B cell (primary cell): ENCODE measurements at regions not wholly inside any gene's neighbourhood (a gene's known extent, or its start where the extent isn't known, plus 50 kb on each side); places are given as distances from the start of the nearest gene placed in this dataset.

Source experiments
- ATAC-seq: fragments of 200-7000 bp; cut with Tn5 transposase; one replicate; pipeline ENCODE4 v1.10.0; 2021; ENCODE audit warnings: low read depth, mild to moderate bottlenecking, moderate number of reproducible peaks, moderate library complexity
- CTCF ChIA-PET: fragments of 350-600 bp; sonication (Branson Sonifier 250); formaldehyde crosslinking; loops from one replicate; lab custom pipeline; 2021; ENCODE audit warnings: antibody characterized with exemption, inconsistent platforms; lab: Charles Lee
- POLR2A ChIA-PET: fragments of 350-600 bp; sonication (Branson Sonifier 250); formaldehyde crosslinking; loops from one replicate; lab custom pipeline; 2021; ENCODE audit warnings: antibody characterized with exemption; lab: Charles Lee
- DNase-seq: peaks from one replicate; pipeline ENCODE4 v3.0.0; 2013
- H2AFZ ChIP-seq: 2 replicates; pipeline ENCODE4 v1.6.1; 2012; ENCODE audit warnings: mild to moderate bottlenecking, low read depth, low read length; ENCODE audit not compliant: insufficient read depth, poor library complexity, severe bottlenecking
- H3K27ac ChIP-seq, 2 donors: 1 replicate in 1 of 2; 2 replicates in 1 of 2; pipeline ENCODE4 v1.5.1; 2012 to 2013; ENCODE audit warnings: low read length in 2 of 2, mild to moderate bottlenecking in 2 of 2, moderate library complexity in 1 of 2
- H3K27me3 ChIP-seq, 4 experiments: fragments of 200-600 bp in 1 of 4; sonication (generic) in 1 of 4; replicated peaks in 1 of 4; 1 replicate in 2 of 4; 2 replicates in 2 of 4; pipeline versions ENCODE4 v1.6.1 to v1.7.0; 2013 to 2016; ENCODE audit warnings: low read length in 3 of 4, mild to moderate bottlenecking in 2 of 4, mixed read lengths in 1 of 4, moderate library complexity in 1 of 4; ENCODE audit not compliant: insufficient read depth in 4 of 4, control insufficient read depth in 3 of 4; ENCODE audit errors: control extremely low read depth in 1 of 4
- H3K36me3 ChIP-seq, 2 experiments: replicated peaks in 1 of 2; 1 replicate in 1 of 2; 2 replicates in 1 of 2; pipeline versions ENCODE4 v1.6.1 to v1.7.1; 2013; ENCODE audit warnings: low read length in 1 of 2; ENCODE audit not compliant: insufficient read depth in 2 of 2, control insufficient read depth in 1 of 2; ENCODE audit errors: control extremely low read depth in 1 of 2, extremely low read depth in 1 of 2
- H3K4me1 ChIP-seq, 2 donors: fragments of 200-600 bp in 1 of 2; sonication (generic) in 1 of 2; 1 replicate in 1 of 2; 2 replicates in 1 of 2; pipeline versions ENCODE4 v1.5.1 to v1.6.1; 2013 to 2017; ENCODE audit warnings: low read length in 2 of 2; ENCODE audit not compliant: control insufficient read depth in 2 of 2, insufficient read depth in 2 of 2
- H3K4me2 ChIP-seq: replicated peaks from 2 replicates; pipeline ENCODE3; 2012; ENCODE audit warnings: mild to moderate bottlenecking, low read depth, low read length; ENCODE audit not compliant: poor library complexity, severe bottlenecking
- H3K4me3 ChIP-seq, 5 experiments: fragments of 200-600 bp in 1 of 5; sonication (generic) in 1 of 5; 1 replicate in 3 of 5; 2 replicates in 2 of 5; pipeline versions ENCODE4 v1.5.1 to v1.7.0; 2011 to 2016; ENCODE audit warnings: low read length in 4 of 5, mild to moderate bottlenecking in 4 of 5, low read depth in 2 of 5, control low read depth in 1 of 5, moderate library complexity in 1 of 5; ENCODE audit not compliant: insufficient read depth in 1 of 5; ENCODE audit errors: control extremely low read depth in 1 of 5, extremely low read depth in 1 of 5
- H3K79me2 ChIP-seq: fragments of 200-600 bp; sonication (generic); one replicate; pipeline ENCODE4 v1.6.0; 2016; ENCODE audit warnings: low read length; ENCODE audit not compliant: control insufficient read depth, insufficient read depth
- H3K9ac ChIP-seq: fragments of 200-600 bp; sonication (generic); 2 replicates; pipeline ENCODE4 v1.6.1; 2017; ENCODE audit warnings: mild to moderate bottlenecking, low read length, moderate library complexity
- H3K9me3 ChIP-seq, 3 donors: one replicate each; pipeline versions ENCODE4 v1.6.1 to v1.7.1; 2013; ENCODE audit warnings: low read length in 2 of 3; ENCODE audit not compliant: control insufficient read depth in 2 of 3, insufficient read depth in 1 of 3; ENCODE audit errors: control extremely low read depth in 1 of 3
- H4K20me1 ChIP-seq: 2 replicates; pipeline ENCODE4 v1.6.0; 2012; ENCODE audit warnings: mild to moderate bottlenecking, low read length; ENCODE audit not compliant: insufficient read depth, control insufficient read depth, poor library complexity, severe bottlenecking
- H3K27ac Mint-ChIP-seq: one replicate; pipeline ENCODE4 v1.8.0; 2021; ENCODE audit warnings: mixed read lengths
- H3K27me3 Mint-ChIP-seq: one replicate; pipeline ENCODE4 v1.8.0; 2021; ENCODE audit warnings: mixed read lengths
- H3K4me1 Mint-ChIP-seq: one replicate; pipeline ENCODE4 v1.8.0; 2021; ENCODE audit warnings: mixed read lengths
- H3K4me3 Mint-ChIP-seq: one replicate; pipeline ENCODE4 v1.8.0; 2021; ENCODE audit warnings: mixed read lengths
- H3K9me3 Mint-ChIP-seq: one replicate; pipeline ENCODE4 v1.8.0; 2022; ENCODE audit warnings: mixed read lengths; ENCODE audit not compliant: insufficient read depth
- EZH2 ChIP-seq: IDR thresholded peaks from 2 replicates; pipeline ENCODE4 v1.6.1; 2012; ENCODE audit warnings: borderline replicate concordance, low read depth, mild to moderate bottlenecking, moderate library complexity, low read length; ENCODE audit not compliant: insufficient read depth, poor library complexity, severe bottlenecking
- WGBS: methylation state at CpG from one replicate; pipeline ENCODE4 v1.1.5; 2013; ENCODE audit warnings: missing lambda C conversion rate; ENCODE audit not compliant: insufficient coverage; 5-methylcytosine and 5-hydroxymethylcytosine counted together
- intact Hi-C: fragments of 100-400 bp; cut with micrococcal nuclease; formaldehyde crosslinking; loops from one replicate; pipeline ENCODE4 v1.10.0; 2022
- TF ChIP-seq, protein P1 (sequence below): fragments of 200-600 bp; IDR thresholded peaks from one replicate; pipeline ENCODE4 v1.8.0; 2022; ENCODE audit warnings: antibody characterized with exemption, mild to moderate bottlenecking

DNA sequence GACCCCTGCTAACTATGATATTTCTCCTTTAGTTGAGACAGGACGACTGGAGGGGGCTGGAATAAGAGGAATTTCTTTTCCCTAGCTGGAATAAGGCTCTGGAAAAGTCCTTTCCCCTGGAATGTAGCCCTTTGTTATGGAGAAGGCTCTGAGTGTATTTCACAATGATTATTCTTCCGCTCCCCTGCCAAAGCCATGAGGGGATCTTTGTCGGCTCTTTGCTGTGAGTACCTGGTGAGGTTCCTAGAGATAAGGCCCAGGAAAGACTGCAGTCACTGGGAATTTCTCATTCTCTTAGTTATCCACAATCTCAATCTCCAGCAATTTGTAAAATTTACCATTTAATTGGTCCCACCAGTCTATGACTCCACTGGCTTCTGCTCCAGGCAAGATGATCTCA lies 340.2 kb upstream of the HNRNPA3 start:
- no peak for TF ChIP-seq EZH2
- TF ChIP-seq, protein P1, sequence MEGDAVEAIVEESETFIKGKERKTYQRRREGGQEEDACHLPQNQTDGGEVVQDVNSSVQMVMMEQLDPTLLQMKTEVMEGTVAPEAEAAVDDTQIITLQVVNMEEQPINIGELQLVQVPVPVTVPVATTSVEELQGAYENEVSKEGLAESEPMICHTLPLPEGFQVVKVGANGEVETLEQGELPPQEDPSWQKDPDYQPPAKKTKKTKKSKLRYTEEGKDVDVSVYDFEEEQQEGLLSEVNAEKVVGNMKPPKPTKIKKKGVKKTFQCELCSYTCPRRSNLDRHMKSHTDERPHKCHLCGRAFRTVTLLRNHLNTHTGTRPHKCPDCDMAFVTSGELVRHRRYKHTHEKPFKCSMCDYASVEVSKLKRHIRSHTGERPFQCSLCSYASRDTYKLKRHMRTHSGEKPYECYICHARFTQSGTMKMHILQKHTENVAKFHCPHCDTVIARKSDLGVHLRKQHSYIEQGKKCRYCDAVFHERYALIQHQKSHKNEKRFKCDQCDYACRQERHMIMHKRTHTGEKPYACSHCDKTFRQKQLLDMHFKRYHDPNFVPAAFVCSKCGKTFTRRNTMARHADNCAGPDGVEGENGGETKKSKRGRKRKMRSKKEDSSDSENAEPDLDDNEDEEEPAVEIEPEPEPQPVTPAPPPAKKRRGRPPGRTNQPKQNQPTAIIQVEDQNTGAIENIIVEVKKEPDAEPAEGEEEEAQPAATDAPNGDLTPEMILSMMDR, result no peak
- Histone ChIP-seq H3K9ac (no peak overlapping the region), H2AFZ (no peak overlapping the region), H3K4me1 (no peaks in the 10 kb centered on the region), H3K36me3 (no peaks in the 10 kb centered on the region), H3K27me3 (no peaks in the 10 kb centered on the region), H3K9me3 (peaks cover 0 to 7% (median 0%) of the 10 kb centered on the region in 3 donors), H3K27ac (no peak overlapping the region), H3K4me3 (no peak overlapping the region), H3K4me2 (no peak overlapping the region), H3K79me2 (no peaks in the 10 kb centered on the region), H4K20me1 (no peaks in the 10 kb centered on the region)
- CTCF ChIA-PET, result no interaction called here
- Mint-ChIP-seq H3K4me1 (no peaks in the 10 kb centered on the region), H3K27ac (no peak overlapping the region), H3K27me3 (peaks cover 24% of the 10 kb centered on the region), H3K9me3 (peaks cover 7% of the 10 kb centered on the region), H3K4me3 (no peak overlapping the region)
- intact Hi-C loops, result no loop called here
- no CpG with 5 or more reads among the region's 3 CpGs for WGBS
- no peak for ATAC-seq
- no peak for DNase-seq
- POLR2A ChIA-PET, result no interaction called here

DNA sequence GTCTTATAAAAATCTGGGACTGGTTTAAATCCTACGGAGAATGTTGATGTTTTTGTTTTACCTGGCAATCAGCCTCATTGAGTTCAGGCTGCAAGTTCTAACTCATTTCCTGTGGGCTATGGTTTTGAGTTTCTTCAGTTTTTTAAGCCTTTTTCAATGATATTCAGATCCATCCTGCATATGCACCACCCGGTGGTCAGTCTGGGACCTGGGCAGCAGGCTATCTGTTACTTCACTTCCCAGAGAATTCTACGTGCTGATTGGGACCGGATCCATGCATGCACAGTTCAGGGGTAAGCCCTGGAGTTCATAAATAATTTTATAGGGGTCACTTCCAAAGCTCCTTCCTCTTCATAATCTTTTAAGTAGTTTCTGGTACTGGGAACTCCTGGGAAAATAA lies 339.2 kb upstream of the HNRNPA3 start:
- H3K4me1 ChIP-seq, result no peaks in the 10 kb centered on the region
- peaks cover 0 to 7% (median 0%) of the 10 kb centered on the region in 3 donors for H3K9me3 ChIP-seq
- H3K27me3 Mint-ChIP-seq, result peaks cover 20% of the 10 kb centered on the region
- no peaks in the 10 kb centered on the region for H3K36me3 ChIP-seq
- no peak overlapping the region for H3K9ac ChIP-seq
- H3K79me2 ChIP-seq, result no peaks in the 10 kb centered on the region
- CTCF ChIA-PET, result no interaction called here
- no peak overlapping the region for H3K4me3 ChIP-seq
- ATAC-seq, result no peak
- whole genome bisulfite sequencing, result 100% methylated on average over 1 of the region's 4 CpGs
- no peak for DNase-seq
- POLR2A ChIA-PET, result no interaction called here
- H3K9me3 Mint-ChIP-seq, result peaks cover 7% of the 10 kb centered on the region
- no peak overlapping the region for H3K27ac Mint-ChIP-seq
- intact Hi-C loops, result no loop called here
- no peaks in the 10 kb centered on the region for H4K20me1 ChIP-seq
- no peak overlapping the region for H3K4me3 Mint-ChIP-seq
- H2AFZ ChIP-seq, result no peak overlapping the region
- H3K27ac ChIP-seq, result no peak overlapping the region
- no peaks in the 10 kb centered on the region for H3K27me3 ChIP-seq
- no peaks in the 10 kb centered on the region for H3K4me1 Mint-ChIP-seq
- H3K4me2 ChIP-seq, result no peak overlapping the region
- no peak for TF ChIP-seq EZH2
- TF ChIP-seq, protein P1, result no peak
